Testis (tissue), 2 donors: ENCODE measurements at regions not wholly inside any gene's neighbourhood (a gene's known extent, or its start where the extent isn't known, plus 50 kb on each side); places are given as distances from the start of the nearest gene placed in this dataset.
A peak's percentile ranks its signal among the peaks of the same experiment; 100 is the strongest.

Experiments
- DNase-seq: peaks from one replicate; pipeline ENCODE4 v3.0.0-alpha.2; 2019
- H3K27ac ChIP-seq, 2 donors: fragments of 200-600 bp; sonication (generic); one replicate each; pipeline ENCODE4 v1.5.1; 2019
- H3K27me3 ChIP-seq: fragments of 200-600 bp; sonication (generic); one replicate; pipeline ENCODE4 v1.5.1; 2019
- H3K36me3 ChIP-seq: fragments of 200-600 bp; sonication (generic); one replicate; pipeline ENCODE4 v1.5.1; 2017; ENCODE audit warnings: low read depth; ENCODE audit errors: missing control alignments
- H3K4me1 ChIP-seq: fragments of 200-600 bp; sonication (generic); one replicate; pipeline ENCODE4 v1.5.1; 2019
- H3K4me3 ChIP-seq, 2 donors: fragments of 200-600 bp; sonication (generic); one replicate each; pipeline ENCODE4 v1.5.1; 2017 to 2019
- H3K9me3 ChIP-seq: fragments of 200-600 bp; sonication (generic); one replicate; pipeline ENCODE4 v1.5.1; 2017
- POLR2A ChIP-seq: fragments of 450-650 bp; IDR thresholded peaks from one replicate; pipeline ENCODE4 v1.6.1; 2017; ENCODE audit warnings: antibody characterized with exemption, mild to moderate bottlenecking, moderate library complexity
- WGBS, 2 donors: methylation state at CpG; one replicate each; pipeline ENCODE4 v1.1.5; 2018; 5-methylcytosine and 5-hydroxymethylcytosine counted together
- intact Hi-C: fragments of 100-400 bp; cut with DNase I; formaldehyde crosslinking; loops from one replicate; pipeline ENCODE4 v1.15.1; 2023; ENCODE audit warnings: low total_unique reads
- TF ChIP-seq, protein P1 (sequence below), 3 experiments: fragments of 450-650 bp in 2 of 3; fragments of 200-600 bp in 1 of 3; sonication (generic) in 1 of 3; IDR thresholded peaks; one replicate each; pipeline ENCODE4 v1.5.1; 2016 to 2019; ENCODE audit warnings: antibody characterized with exemption in 3 of 3, mild to moderate bottlenecking in 2 of 3, moderate library complexity in 1 of 3

DNA sequence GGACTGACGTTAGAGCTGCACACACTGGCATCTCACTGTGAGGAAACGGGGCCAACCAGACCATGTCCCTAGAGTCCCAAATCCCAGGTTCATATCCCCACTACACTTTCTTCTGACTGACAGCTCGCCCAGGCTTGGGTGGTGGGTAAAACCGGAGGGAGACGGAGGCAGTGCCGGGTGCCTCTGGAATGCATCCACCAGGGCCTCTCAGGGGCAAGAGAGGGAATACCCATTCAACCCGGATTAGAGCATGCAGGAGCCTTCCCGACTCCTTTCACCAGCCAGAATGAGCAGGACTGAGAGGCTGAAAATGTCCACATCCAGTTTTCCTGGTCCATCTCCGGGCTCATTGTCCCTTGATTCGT, 297.2 kb downstream of the ADGRD1 start:
- no peaks in the 10 kb centered on the region for H3K36me3 ChIP-seq
- no peak for DNase-seq
- H3K4me1 ChIP-seq: peaks cover 14% of the 10 kb centered on the region
- H3K27me3 ChIP-seq: no peaks in the 10 kb centered on the region
- intact Hi-C loops: no loop called here
- no peak for TF ChIP-seq POLR2A
- TF ChIP-seq, protein P1, sequence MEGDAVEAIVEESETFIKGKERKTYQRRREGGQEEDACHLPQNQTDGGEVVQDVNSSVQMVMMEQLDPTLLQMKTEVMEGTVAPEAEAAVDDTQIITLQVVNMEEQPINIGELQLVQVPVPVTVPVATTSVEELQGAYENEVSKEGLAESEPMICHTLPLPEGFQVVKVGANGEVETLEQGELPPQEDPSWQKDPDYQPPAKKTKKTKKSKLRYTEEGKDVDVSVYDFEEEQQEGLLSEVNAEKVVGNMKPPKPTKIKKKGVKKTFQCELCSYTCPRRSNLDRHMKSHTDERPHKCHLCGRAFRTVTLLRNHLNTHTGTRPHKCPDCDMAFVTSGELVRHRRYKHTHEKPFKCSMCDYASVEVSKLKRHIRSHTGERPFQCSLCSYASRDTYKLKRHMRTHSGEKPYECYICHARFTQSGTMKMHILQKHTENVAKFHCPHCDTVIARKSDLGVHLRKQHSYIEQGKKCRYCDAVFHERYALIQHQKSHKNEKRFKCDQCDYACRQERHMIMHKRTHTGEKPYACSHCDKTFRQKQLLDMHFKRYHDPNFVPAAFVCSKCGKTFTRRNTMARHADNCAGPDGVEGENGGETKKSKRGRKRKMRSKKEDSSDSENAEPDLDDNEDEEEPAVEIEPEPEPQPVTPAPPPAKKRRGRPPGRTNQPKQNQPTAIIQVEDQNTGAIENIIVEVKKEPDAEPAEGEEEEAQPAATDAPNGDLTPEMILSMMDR (IDR thresholded peaks at IDR 0.05): no peak
- WGBS, 2 donors: 57 to 62% methylated on average over 8 to 10 of the region's 10 CpGs
- H3K4me3 ChIP-seq: peak overlapping the region in 1 of 2 donors; percentile 18
- no peaks in the 10 kb centered on the region for H3K9me3 ChIP-seq
- no peak overlapping the region for H3K27ac ChIP-seq

DNA sequence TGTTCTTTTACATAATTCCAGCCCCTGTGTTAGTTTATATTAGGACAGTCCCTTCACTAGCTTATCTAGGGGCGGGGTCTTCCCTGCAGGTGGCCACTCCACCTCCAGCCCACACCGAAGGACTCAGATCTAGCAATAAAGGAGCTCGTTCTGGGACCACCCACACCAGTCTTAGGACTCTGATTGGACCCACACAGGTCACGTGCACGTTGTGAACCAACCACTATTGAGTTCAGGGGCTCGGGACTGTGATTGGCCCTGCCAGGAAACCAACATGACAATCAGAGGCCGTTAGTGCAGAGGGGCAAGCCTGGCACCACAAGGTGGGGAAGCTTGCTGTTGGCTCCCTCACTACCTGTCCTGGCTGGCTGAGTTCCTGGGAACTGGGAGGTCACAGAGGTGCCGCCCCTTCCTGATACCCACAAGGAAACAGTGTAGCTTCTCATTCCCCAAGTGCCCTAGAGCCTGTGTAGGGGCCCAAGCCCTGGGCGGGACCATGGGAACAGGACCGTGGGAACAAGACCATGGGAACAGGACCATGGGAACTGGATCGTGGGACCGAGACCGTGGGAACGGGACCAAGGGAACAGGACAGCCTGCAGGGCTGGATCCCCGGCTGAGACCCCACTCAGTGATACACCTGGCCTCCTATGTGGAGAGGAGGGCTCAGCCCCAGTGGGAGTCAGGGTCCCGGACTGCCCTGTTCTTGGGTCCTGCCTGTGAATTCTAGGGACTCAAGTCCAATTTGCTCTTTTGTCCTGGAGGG, 297.8 kb downstream of the ADGRD1 start:
- TF ChIP-seq, protein P1 (IDR thresholded peaks at IDR 0.05): no peak
- no peak for TF ChIP-seq POLR2A
- no peak overlapping the region for H3K27ac ChIP-seq
- H3K27me3 ChIP-seq: no peaks in the 10 kb centered on the region
- DNase-seq: peak; percentile 69
- H3K9me3 ChIP-seq: no peaks in the 10 kb centered on the region
- H3K4me3 ChIP-seq: peak overlapping the region in 1 of 2 donors; percentile 18
- intact Hi-C loops: no loop called here
- WGBS, 2 donors: 53 to 59% methylated on average over 11 to 16 of the region's 16 CpGs
- H3K4me1 ChIP-seq: peaks cover 14% of the 10 kb centered on the region
- H3K36me3 ChIP-seq: no peaks in the 10 kb centered on the region

DNA sequence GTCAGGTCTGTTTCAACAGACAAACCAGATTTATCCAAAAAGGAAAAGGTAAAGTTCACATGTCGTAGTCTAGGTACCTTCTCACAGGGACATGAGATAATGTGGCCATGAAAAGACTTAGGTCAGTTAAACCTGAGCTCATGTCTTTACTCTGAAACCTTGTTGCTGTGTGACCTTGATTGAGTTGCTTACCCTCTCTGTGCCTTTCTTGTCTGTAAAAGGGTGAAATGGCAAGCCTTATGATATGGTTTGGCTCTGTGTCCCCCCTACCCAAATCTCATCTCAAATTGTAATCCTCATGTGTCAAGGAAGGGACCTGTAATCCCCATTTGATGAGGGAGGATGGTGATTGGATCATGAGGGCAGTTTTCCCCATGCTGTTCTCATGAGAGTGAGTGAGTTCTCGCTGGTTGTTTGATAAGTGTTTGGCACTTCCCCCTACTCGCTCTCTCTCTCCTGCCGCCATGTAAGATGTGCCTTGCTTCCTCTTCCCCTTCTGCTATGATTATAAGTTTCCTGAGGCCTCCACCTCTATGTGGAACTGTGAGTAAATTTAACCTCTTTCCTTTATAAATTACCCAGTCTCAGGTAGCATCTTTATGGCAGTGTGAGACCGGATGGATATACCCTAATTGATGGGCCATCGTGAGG, 299.8 kb downstream of the ADGRD1 start:
- TF ChIP-seq, protein P1 (IDR thresholded peaks at IDR 0.05): no peak
- TF ChIP-seq POLR2A: no peak
- no peak for DNase-seq
- no peak overlapping the region for H3K27ac ChIP-seq

DNA sequence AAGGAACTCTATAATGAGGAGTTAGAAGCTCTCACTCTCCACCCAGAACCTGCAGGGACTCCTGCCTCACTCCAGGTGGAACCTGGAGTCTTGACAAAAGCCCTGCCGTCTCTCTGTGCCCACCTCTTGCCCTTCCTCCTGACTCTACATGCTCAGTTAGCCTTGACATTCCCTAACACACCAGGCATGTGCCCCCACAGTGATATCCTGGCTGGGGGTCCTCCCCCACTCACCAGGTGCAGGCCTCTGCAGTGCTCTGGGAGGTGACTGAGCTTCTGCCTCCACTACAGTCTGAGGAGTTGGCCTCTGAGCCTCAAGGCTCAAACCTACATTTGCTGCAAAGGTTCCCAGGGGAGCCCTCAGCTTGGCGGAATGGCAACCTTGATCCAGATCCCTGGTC, 300.7 kb downstream of the ADGRD1 start:
- 68 to 70% methylated on average over 2 of the region's 2 CpGs for WGBS, 2 donors

More for the DNA sequence above, 299.8 kb downstream of the ADGRD1 start:
- no peaks in the 10 kb centered on the region for H3K36me3 ChIP-seq
- no peaks in the 10 kb centered on the region for H3K27me3 ChIP-seq
- intact Hi-C loops: no loop called here
- 86 to 95% methylated on average over 6 of the region's 6 CpGs for WGBS, 2 donors
- H3K4me3 ChIP-seq: no peak overlapping the region
- peaks cover 14% of the 10 kb centered on the region for H3K4me1 ChIP-seq
- no peaks in the 10 kb centered on the region for H3K9me3 ChIP-seq

More for the DNA sequence above, 300.7 kb downstream of the ADGRD1 start:
- H3K27me3 ChIP-seq: no peaks in the 10 kb centered on the region
- no peak overlapping the region for H3K27ac ChIP-seq
- H3K9me3 ChIP-seq: no peaks in the 10 kb centered on the region
- peaks cover 14% of the 10 kb centered on the region for H3K4me1 ChIP-seq
- no peak for DNase-seq
- intact Hi-C loops: no loop called here
- no peak overlapping the region for H3K4me3 ChIP-seq
- no peak for TF ChIP-seq POLR2A
- TF ChIP-seq, protein P1 (IDR thresholded peaks at IDR 0.05): no peak
- no peaks in the 10 kb centered on the region for H3K36me3 ChIP-seq
